Heart left ventricle (tissue), 16 donors: ENCODE measurements at regions not wholly inside any gene's neighbourhood (a gene's known extent, or its start where the extent isn't known, plus 50 kb on each side); places are given as distances from the start of the nearest gene placed in this dataset.
A peak's percentile ranks its signal among the peaks of the same experiment; 100 is the strongest.

Source experiments
- ATAC-seq, 4 donors: fragments of 200-7000 bp; cut with Tn5 transposase; one replicate each; pipeline ENCODE4 v1.9.1; 2020 to 2022; ENCODE audit warnings: moderate library complexity in 4 of 4, mild to moderate bottlenecking in 3 of 4, moderate number of reproducible peaks in 1 of 4
- DNase-seq, 5 donors: peaks; one replicate each; pipeline ENCODE4 v3.0.0-alpha.2; 2020
- H3K27ac ChIP-seq, 12 donors: fragments of 200-600 bp; sonication (generic) in 4 of 12; one replicate each; pipeline versions ENCODE4 v1.5.0 to v1.8.0; 2016 to 2022; ENCODE audit warnings: mild to moderate bottlenecking in 2 of 12
- H3K27me3 ChIP-seq, 9 donors: fragments of 200-600 bp; sonication (generic) in 2 of 9; one replicate each; pipeline versions ENCODE4 v1.5.1 to v1.8.0; 2016 to 2022; ENCODE audit warnings: mild to moderate bottlenecking in 3 of 9
- H3K36me3 ChIP-seq, 9 donors: fragments of 200-600 bp; sonication (generic) in 2 of 9; one replicate each; pipeline versions ENCODE4 v1.5.0 to v1.8.0; 2018 to 2022; ENCODE audit warnings: mild to moderate bottlenecking in 2 of 9
- H3K4me1 ChIP-seq, 12 donors: fragments of 200-600 bp; sonication (generic) in 4 of 12; one replicate each; pipeline versions ENCODE4 v1.5.0 to v1.8.0; 2016 to 2022; ENCODE audit warnings: mild to moderate bottlenecking in 3 of 12
- H3K4me3 ChIP-seq, 12 donors: fragments of 200-600 bp; sonication (generic) in 4 of 12; one replicate each; pipeline versions ENCODE4 v1.5.0 to v1.8.0; 2017 to 2022; ENCODE audit warnings: mild to moderate bottlenecking in 9 of 12, moderate library complexity in 4 of 12
- H3K9me3 ChIP-seq, 12 donors: fragments of 200-600 bp; sonication (generic) in 4 of 12; one replicate each; pipeline versions ENCODE4 v1.5.0 to v1.8.0; 2016 to 2022; ENCODE audit warnings: mild to moderate bottlenecking in 1 of 12
- CTCF ChIP-seq, 12 donors: fragments of 200-600 bp; sonication (generic) in 4 of 12; IDR thresholded peaks; one replicate each; pipeline versions ENCODE4 v1.5.0 to v1.8.0; 2018 to 2022; ENCODE audit warnings: antibody characterized with exemption in 12 of 12, mild to moderate bottlenecking in 5 of 12
- POLR2A ChIP-seq, 2 donors: fragments of 450-650 bp; IDR thresholded peaks; one replicate each; pipeline ENCODE4 v1.6.1; 2017; ENCODE audit warnings: antibody characterized with exemption in 2 of 2, mild to moderate bottlenecking in 2 of 2, moderate library complexity in 2 of 2
- WGBS, 4 donors: extraction: QIAGEN DNeasy Blood & Tissue Kit in 2 of 4; methylation state at CpG; one replicate each; pipeline versions ENCODE4 v1.1.5 to v1.1.7; 2013 to 2018; 5-methylcytosine and 5-hydroxymethylcytosine counted together
- intact Hi-C, 10 donors: fragments of 100-400 bp; cut with DNase I; formaldehyde crosslinking; loops; one replicate each; pipeline versions ENCODE4 v1.11.1 to v1.14.2; 2022
- donor health status: ischemic (EF 13 %, LVEDD 7.1; RV severe dilation, severe dysfunction).
- donor health status: healthy with polysubstance abuse.
- donor health status: DM: no; HTN: yes; CAD: no.
- donor health status: DM: no; HTN: no; CAD: no.
- donor health status: ischemic (EF 25% LVEDD 6.9; RV normal size, moderate dysfunction).
- donor health status: ischemic (EF 25% LVEDD 5.7; RV mildly dilated, moderate dysfunction).
- donor health status: healthy.
- donor health status: DM: yes; HTN: yes; CAD: no.
- donor health status: ischemic (EF 35%, LVEDD 5.7; RV mildly dilated, moderate dysfunction).
- donor health status: nonischemic (EF 11% LVEDD 7.7; RV severe dilation, severe dysfunction).
- donor health status: DM: yes; HTN: yes; CAD: no.
- donor health status: PGD.
- donor health status: ischemic (EF 29% LVEDD 5.4; RV normal size, mild dysfunction).
- donor health status: nonischemic (EF 23%, LVEDD 6.1; RV moderate dilation, normal function).

GRCh38 chr22:27493796-27494195, 307.8 kb downstream of the MN1 start:
- 71 to 81% (median 77%) methylated on average over 4 of the region's 4 CpGs for WGBS, 4 donors
- TF ChIP-seq POLR2A (IDR thresholded peaks at IDR 0.05), result no peak
- no peak for TF ChIP-seq CTCF (IDR thresholded peaks at IDR 0.05)
- intact Hi-C loops, result no loop called here
- Histone ChIP-seq H3K4me1 (peaks cover 0 to 6% (median 0%) of the 10 kb centered on the region in 12 donors), H3K4me3 (no peak overlapping the region), H3K27me3 (peaks cover 0 to 9% (median 0%) of the 10 kb centered on the region in 9 donors), H3K27ac (no peak overlapping the region), H3K9me3 (peaks cover 0 to 9% (median 0%) of the 10 kb centered on the region in 12 donors), H3K36me3 (no peaks in the 10 kb centered on the region)
- no peak for DNase-seq
- ATAC-seq, result no peak

DNA sequence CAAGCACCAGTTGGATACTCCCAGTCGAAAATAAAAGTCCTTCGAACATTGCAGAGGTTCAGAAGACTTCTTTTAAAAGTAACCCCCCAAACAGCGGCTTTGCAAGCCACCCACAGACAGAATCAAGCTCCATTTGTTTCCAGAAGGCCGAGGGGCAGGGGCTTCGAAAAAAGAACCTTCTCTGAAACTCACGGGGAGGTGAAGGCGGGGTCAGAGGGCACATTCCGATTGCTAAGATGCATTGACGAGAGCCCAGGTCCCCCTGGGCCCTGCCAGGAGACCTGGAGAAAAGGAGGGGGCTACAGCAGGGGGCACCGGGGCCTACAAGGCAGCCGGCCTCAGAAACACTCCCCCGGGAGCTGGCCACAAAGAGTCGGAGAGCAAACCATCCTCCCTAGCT, 306.8 kb downstream of the MN1 start:
- Histone ChIP-seq H3K27me3 (peaks cover 0 to 9% (median 0%) of the 10 kb centered on the region in 9 donors), H3K4me1 (no peaks in the 10 kb centered on the region), H3K9me3 (peaks cover 0 to 9% (median 0%) of the 10 kb centered on the region in 12 donors), H3K27ac (no peak overlapping the region), H3K36me3 (no peaks in the 10 kb centered on the region), H3K4me3 (no peak overlapping the region)
- ATAC-seq (no peak), DNase-seq (no peak)
- TF ChIP-seq POLR2A (IDR thresholded peaks at IDR 0.05) (no peak), CTCF (IDR thresholded peaks at IDR 0.05) (no peak)
- WGBS, 4 donors, result 76 to 84% (median 78%) methylated on average over 13 of the region's 13 CpGs
- intact Hi-C loops, result no loop called here

DNA sequence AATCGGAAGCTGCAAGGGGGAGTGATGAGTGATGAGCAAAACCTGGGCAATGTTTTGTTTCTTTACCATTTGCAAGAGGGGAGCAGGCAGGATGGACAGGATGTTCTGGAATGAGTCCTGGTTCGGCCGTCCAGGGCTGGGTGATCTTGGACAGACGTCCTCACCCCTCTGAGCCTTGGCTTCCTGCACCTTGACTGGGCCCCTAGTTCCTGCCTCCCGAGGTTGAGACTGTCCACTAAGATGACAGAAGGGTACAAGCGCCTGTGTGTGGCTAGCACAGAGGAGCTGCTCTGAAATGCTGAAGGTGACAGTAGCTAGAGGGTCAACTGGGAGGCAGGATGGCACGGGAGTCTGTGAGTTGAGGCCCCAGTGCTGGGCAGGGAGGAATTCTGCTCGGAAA, 306.2 kb downstream of the MN1 start:
- Histone ChIP-seq H3K4me3 (no peak overlapping the region), H3K27ac (no peak overlapping the region), H3K4me1 (no peaks in the 10 kb centered on the region), H3K9me3 (peaks cover 0 to 9% (median 0%) of the 10 kb centered on the region in 12 donors), H3K27me3 (peaks cover 0 to 9% (median 0%) of the 10 kb centered on the region in 9 donors), H3K36me3 (no peaks in the 10 kb centered on the region)
- no peak for TF ChIP-seq POLR2A (IDR thresholded peaks at IDR 0.05)
- TF ChIP-seq CTCF (IDR thresholded peaks at IDR 0.05), result no peak
- ATAC-seq, result no peak
- intact Hi-C loops, result no loop called here
- WGBS, 4 donors, result 71 to 78% (median 76%) methylated on average over 8 of the region's 8 CpGs
- no peak for DNase-seq

GRCh38 chr22:27499121-27499520, 302.4 kb downstream of the MN1 start:
- Histone ChIP-seq H3K27ac (no peak overlapping the region), H3K4me1 (no peaks in the 10 kb centered on the region), H3K27me3 (peaks cover 0 to 8% (median 0%) of the 10 kb centered on the region in 9 donors), H3K4me3 (no peak overlapping the region), H3K9me3 (peaks cover 0 to 4% (median 0%) of the 10 kb centered on the region in 12 donors), H3K36me3 (no peaks in the 10 kb centered on the region)
- intact Hi-C loops, result no loop called here
- WGBS, 4 donors, result 58 to 74% (median 62%) methylated on average over 11 to 13 of the region's 13 CpGs
- DNase-seq (no peak), ATAC-seq (peak in 1 of 4 donors; percentile 57)
- TF ChIP-seq POLR2A (IDR thresholded peaks at IDR 0.05), result no peak
- no peak for TF ChIP-seq CTCF (IDR thresholded peaks at IDR 0.05)
